GM21447 (cell line): ENCODE measurements at regions not wholly inside any gene's neighbourhood (a gene's known extent, or its start where the extent isn't known, plus 50 kb on each side); places are given as distances from the start of the nearest gene placed in this dataset.

Experiments
- ATAC-seq: cut with Tn5 transposase; IDR thresholded peaks from one replicate; pipeline ENCODE4 v1.9.1; 2021; ENCODE audit not compliant: unreplicated experiment

GRCh38 chr2:81551040-81551634 lies 1246.6 kb upstream of the LRRTM1 start:
- no peak for ATAC-seq

- ATAC-seq, result no peak
These were observed 1245.7 kb upstream of the LRRTM1 start for GRCh38 chr2:81550277-81550676.

- no peak for ATAC-seq
These were observed 1245.1 kb upstream of the LRRTM1 start for GRCh38 chr2:81549646-81550045.

- no peak for ATAC-seq
These were observed 1241.1 kb upstream of the LRRTM1 start for GRCh38 chr2:81545626-81546025.

GRCh38 chr2:81542119-81542518 lies 1237.6 kb upstream of the LRRTM1 start:
- ATAC-seq, result no peak

- ATAC-seq, result no peak
These were observed 1225.4 kb upstream of the LRRTM1 start for GRCh38 chr2:81529944-81530343.

- ATAC-seq, result no peak
These were observed 1224.4 kb upstream of the LRRTM1 start for GRCh38 chr2:81528852-81529480.

- no peak for ATAC-seq
These were observed 1218.8 kb upstream of the LRRTM1 start for GRCh38 chr2:81523344-81523743.

DNA sequence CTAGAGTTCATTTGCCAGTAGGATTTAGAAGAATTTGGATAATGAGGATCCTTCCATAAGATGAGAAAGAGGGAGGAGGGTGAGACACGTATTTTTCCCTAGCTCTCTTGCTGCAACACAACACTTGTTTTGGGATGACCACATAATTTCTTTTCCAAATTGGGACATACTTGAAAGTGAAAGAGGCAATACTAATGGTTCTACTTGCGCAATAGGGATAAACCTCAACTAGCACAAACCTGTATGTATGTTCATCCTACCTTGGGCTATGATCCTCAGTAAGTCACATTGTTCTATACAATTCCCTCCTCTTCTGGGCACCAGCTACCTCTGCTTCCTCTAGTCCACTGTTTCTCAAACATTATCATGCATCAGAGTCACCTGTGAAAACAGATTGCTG lies 1208.8 kb upstream of the LRRTM1 start:
- ATAC-seq, result no peak

DNA sequence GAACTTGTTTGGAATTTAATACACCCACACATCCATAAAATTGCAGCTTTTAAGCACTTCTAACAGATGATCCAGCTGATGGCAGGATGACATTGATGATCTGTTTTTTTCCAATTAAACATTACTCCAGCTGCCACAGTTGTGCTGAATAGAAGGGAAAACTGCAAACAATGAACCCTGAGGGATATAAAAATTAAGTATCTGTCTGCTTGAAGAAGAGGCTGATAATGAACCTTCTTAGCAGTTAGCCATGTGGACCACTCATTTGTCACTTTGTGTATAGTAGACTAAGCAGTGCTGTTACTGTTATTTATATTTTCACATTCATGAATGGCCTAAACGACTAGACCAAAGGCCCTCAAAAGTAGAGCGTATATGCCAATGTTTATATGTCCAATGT lies 1201.0 kb upstream of the LRRTM1 start:
- no peak for ATAC-seq

DNA sequence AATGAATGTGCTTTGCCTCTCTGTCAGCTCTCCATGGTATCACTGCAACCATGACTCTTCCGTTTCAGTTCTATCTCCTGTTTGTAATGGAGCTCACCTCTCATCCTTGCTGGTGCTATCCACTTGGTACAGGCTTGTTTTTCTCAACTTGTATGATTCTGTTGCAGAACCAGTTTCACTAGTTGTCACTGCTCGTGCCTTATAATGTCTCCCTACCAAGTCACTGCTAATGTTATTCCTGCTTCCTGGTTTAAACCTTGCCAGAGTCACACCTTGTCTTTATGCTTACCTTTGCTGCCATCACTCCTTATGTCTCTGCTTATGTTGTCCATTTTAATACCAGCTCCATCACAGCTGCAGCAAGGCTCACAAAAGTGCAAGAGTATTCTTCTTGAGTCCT lies 1191.0 kb upstream of the LRRTM1 start:
- no peak for ATAC-seq

DNA sequence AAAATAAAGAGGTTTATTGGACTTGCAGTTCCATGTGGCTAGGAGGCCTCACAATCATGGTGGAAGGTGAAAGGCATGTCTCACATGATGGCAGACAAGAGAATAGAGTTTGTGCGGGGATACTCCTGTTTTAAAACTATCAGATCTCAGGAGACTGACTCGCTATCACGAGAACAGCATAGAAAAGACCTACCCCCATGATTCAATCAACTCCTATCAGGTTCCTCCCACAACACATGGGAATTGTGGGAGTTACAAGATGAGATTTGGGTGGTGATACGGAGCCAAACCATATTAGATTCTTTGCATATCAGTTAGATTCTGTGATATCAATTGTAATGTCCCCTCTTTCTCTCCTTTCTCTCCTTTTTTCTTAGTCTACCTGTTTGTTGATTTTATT lies 1178.7 kb upstream of the LRRTM1 start:
- ATAC-seq, result no peak

GRCh38 chr2:81481994-81482368 lies 1177.4 kb upstream of the LRRTM1 start:
- no peak for ATAC-seq

- no peak for ATAC-seq
These were observed 1176.9 kb upstream of the LRRTM1 start for GRCh38 chr2:81481242-81481993.

DNA sequence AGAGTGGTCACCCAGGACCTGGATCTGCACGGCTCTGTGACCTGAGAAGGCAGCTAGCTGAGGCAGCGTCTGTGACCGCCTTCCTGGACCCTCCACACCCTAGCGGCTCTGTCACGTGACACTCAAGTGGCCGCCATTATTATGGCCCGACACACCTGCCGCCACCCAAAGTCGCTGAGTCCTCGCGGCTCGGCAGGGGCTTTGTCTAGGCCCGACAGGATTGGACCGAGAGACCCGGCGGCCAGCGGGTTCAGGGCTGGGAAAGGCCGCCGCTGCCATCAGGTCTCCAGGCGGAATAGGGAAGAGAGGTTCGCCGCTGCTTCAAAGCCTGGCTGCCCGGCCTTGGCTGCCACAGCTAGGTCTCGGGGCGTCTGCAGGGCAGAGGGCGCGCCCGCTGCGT lies 1162.5 kb upstream of the LRRTM1 start:
- ATAC-seq, result no peak

DNA sequence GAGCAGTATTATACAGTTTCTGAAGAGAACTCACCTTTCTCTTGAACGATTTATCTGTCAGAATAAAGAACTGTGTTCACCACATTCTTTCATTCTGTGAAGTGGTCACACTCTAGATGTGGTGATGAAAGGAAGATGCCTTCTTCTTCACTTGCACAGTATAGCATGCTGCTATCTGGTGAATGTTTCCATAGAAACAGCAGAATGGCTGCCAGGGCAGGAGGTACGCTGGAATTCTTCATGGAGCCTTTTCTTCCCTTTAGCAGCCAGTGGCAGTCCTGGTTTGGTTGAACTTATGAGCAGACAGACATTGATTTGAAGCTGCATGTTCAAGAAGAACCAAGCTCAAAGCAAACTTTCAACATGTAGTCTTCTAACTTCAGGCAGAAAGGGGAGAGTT lies 1157.9 kb upstream of the LRRTM1 start:
- no peak for ATAC-seq

DNA sequence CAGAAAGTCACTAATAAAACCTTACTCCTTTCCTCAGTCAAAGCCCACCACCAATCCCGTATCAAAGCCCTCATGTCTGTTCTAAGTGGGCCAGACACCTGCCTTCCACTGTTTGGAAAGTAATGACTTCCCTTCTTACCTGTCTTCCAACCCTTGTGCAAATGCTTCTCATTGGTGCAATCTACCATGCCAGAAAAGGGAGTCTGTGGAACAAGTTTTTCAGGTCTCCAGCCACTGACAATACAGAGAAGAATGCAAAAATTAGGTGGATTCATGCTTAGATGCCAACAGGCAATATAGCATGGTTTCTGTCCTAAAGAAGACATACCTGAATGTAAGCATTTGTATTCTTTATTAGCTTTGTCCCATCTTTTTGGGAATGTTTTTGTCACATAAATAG lies 1140.6 kb upstream of the LRRTM1 start:
- no peak for ATAC-seq

- no peak for ATAC-seq
These were observed 1133.0 kb upstream of the LRRTM1 start for GRCh38 chr2:81437456-81438000.

GRCh38 chr2:81436256-81436655 lies 1131.7 kb upstream of the LRRTM1 start:
- no peak for ATAC-seq

DNA sequence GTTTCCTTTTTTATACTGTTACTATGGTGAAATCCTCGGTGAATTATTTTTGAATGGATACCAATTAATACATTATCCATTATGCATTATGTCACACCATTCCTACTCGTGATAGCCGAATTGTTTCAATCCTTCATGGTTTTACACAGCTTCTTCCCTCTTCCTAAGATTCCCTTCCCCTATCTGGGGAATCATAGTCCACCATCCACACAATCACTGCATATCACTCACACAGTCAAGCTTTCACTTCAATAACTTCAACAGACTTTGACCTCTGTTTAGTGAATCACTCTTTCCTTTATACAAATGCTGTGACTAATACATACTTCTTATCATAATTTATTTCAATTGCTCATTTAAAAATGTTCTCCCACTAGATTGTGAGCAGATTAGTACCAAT lies 1108.1 kb upstream of the LRRTM1 start:
- ATAC-seq, result no peak

DNA sequence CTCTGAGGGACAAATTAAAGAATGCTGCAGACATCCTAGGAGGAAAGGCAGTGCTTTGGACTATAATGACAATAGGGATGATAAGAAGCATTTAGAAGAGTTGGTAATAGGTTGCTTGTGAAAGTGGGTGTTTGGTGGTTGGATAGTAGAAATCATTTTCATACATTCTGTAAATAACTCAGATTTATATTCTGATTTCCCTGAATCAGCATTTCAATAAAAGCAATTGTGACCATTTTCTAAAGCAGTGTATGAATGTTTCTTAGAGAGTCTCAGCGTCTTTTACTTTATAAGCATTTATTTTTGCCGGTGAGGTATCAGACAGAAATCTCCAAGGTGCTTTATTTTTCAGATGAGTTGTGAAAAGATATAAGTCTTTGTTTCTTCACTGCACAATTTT lies 1099.0 kb upstream of the LRRTM1 start:
- no peak for ATAC-seq

DNA sequence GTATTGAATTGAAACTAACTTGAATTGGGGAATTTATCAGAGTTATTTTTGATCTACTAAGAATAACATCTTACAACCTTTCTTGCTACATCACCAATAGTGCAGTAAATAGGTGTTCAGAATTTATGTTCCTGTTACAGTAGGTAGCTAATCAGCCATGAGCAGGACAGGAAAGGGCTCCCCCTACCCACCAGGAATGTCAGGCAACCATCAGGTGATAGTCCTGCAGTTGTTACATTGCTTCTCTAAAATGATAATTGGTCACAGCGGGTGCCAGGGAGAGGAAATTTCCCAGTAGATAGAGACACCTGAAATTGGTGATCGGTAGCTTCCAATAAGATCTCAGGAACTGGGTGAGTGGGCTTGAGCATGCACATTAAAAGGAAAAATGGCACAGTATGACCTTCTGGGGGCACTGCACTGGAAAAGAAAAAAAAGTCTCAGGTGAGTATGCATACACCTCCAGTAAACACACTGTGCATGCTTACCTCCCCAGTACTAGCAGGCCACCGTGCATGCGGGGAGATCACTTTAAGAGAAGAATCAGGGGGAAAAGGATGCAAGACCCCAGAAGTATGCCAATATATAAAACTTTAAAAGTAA lies 1092.0 kb upstream of the LRRTM1 start:
- no peak for ATAC-seq
